ENCODE measurements at regions not wholly inside any gene's neighbourhood (a gene's known extent, or its start where the extent isn't known, plus 50 kb on each side); places are given as distances from the start of the nearest gene placed in this dataset.

GRCh38 chr2:150817422-150817821, 330.0 kb upstream of the RND3 start:
- no peak overlapping the region for H3K4me3 ChIP-seq (ENCODE audit: low read length)
- TF ChIP-seq CTCF (conservative IDR thresholded peaks at IDR 0.05; ENCODE audit: low read length): no peak
- no peak for DNase-seq (ENCODE audit: low read depth)

DNA sequence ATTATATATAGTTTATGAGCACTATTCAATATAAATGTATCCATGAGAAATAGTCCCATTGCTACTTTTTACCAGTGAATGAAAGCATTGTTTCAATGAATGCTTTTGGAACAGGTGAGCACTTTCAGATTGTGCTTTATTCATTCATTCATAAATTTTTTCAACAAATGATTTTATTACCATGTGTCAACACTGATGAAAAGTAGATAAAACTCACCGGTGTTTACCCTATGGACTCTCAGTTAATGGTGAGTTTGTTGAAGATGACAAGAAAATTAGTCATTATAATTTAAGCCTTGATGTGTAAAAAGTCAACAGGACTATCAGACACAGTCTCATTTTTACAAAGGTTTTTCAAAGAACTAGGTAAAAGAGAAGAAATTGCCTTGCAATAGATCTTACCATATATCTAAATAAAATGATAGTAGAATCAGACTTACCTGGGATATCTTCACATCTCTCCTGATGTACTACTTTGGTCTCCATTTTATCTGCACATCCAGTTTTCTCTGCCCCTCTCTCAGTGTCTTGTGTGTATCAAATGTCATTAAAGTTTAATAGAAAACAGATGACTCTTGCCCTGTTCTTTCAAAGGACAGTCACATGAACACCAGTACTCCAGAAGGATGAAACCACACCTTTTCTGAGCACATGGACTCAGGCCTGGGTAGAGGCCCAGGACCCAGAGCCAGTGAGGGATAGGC, 325.3 kb upstream of the RND3 start:
- no peak for DNase-seq (ENCODE audit: low read depth)
- no peak for TF ChIP-seq CTCF (conservative IDR thresholded peaks at IDR 0.05; ENCODE audit: low read length)
- no peak overlapping the region for H3K4me3 ChIP-seq (ENCODE audit: low read length)

DNA sequence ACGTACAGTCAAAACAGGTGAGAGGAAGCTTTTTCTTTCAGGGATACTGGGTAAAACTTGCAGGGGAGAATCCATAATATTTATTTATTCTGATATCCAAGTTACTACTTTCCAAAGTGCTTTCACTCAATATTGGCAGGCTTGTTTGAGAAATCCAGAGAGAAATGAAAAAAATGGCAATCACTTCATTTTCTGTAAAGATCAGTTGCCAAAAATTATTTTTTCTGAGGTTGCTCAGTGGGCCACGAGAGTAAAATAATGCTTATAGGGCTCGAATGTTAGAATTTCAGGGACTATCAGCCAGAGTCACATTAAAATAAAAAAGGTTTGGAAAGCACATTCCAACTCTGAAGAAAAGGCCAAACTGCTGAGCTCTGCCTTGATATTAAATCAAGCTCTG, 324.6 kb upstream of the RND3 start:
- DNase-seq (ENCODE audit: low read depth): no peak
- no peak overlapping the region for H3K4me3 ChIP-seq (ENCODE audit: low read length)
- TF ChIP-seq CTCF (conservative IDR thresholded peaks at IDR 0.05; ENCODE audit: low read length): no peak

GRCh38 chr2:150811259-150811855, 323.9 kb upstream of the RND3 start:
- peak; percentile 63 for DNase-seq (ENCODE audit: low read depth)
- no peak overlapping the region for H3K4me3 ChIP-seq (ENCODE audit: low read length)
- TF ChIP-seq CTCF (conservative IDR thresholded peaks at IDR 0.05; ENCODE audit: low read length): no peak

DNA sequence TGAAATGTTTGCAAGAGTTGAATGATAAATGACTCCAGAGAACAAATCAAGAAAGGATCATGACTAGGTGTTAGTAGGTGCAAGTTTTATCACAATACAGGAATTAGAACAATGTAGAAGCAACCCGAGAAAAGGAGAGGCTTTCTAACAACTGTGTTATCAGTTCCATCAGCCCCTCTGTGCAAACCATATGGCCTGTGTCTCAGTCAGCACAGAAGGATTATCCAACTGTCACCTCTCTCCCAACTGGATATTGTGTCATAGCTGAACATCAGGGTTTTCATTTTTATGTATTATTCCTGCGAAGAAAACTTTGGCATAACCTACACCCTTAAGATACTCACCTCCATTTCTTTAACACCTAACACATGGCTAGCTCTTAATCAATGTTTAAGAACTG, 321.6 kb upstream of the RND3 start:
- no peak for TF ChIP-seq CTCF (conservative IDR thresholded peaks at IDR 0.05; ENCODE audit: low read length)

DNA sequence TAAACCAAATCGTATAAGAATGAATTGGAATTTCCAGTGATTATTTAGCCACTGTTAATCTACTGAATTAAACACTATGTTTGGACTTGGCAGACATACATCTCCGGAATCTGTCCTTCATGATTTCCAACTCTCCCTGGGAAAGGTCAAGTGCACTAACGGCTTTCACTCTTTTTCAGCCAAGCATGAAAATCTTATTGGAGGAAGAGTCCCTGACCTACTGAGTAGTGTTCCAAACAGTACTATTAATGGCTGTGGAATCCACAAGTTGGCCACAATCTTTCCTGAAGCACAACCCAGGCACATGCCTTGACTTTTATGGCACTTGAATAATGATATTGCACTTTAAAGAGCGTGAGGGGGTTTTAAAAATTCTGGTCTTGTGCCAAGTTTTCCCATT, 318.9 kb upstream of the RND3 start:
- no peak for DNase-seq (ENCODE audit: low read depth)
- TF ChIP-seq CTCF (conservative IDR thresholded peaks at IDR 0.05; ENCODE audit: low read length): no peak
- no peak overlapping the region for H3K4me3 ChIP-seq (ENCODE audit: low read length)

More for the DNA sequence above, 321.6 kb upstream of the RND3 start:
- no peak overlapping the region for H3K4me3 ChIP-seq (ENCODE audit: low read length)
- no peak for DNase-seq (ENCODE audit: low read depth)

Data from AG10803 (cell line).